ENCODE measurements at regions not wholly inside any gene's neighbourhood (a gene's known extent, or its start where the extent isn't known, plus 50 kb on each side); places are given as distances from the start of the nearest gene placed in this dataset.

- no peak for DNase-seq
Measured at GRCh38 chr1:224850446-224850845, 79.0 kb upstream of the DNAH14 start.

GRCh38 chr1:224851210-224851847 is 78.1 kb upstream of the DNAH14 start:
- DNase-seq: peak; percentile 55

- DNase-seq: no peak
Measured at GRCh38 chr1:224851848-224852261, 77.6 kb upstream of the DNAH14 start.

GRCh38 chr1:224852901-224853568 is 76.4 kb upstream of the DNAH14 start:
- DNase-seq: no peak

- DNase-seq: no peak
Measured at GRCh38 chr1:224856973-224857372, 72.5 kb upstream of the DNAH14 start.

GRCh38 chr1:224859651-224860050 is 69.8 kb upstream of the DNAH14 start:
- DNase-seq: no peak

GRCh38 chr1:224860488-224861338 is 68.8 kb upstream of the DNAH14 start:
- DNase-seq: no peak

GRCh38 chr1:224861339-224861716 is 68.1 kb upstream of the DNAH14 start:
- no peak for DNase-seq

- DNase-seq: no peak
Measured at GRCh38 chr1:224863486-224863885, 66.0 kb upstream of the DNAH14 start.

GRCh38 chr1:224864006-224864405 is 65.5 kb upstream of the DNAH14 start:
- no peak for DNase-seq

- no peak for DNase-seq
Measured at GRCh38 chr1:224865510-224865909, 64.0 kb upstream of the DNAH14 start.

- DNase-seq: no peak
Measured at GRCh38 chr1:224866940-224867339, 62.5 kb upstream of the DNAH14 start.

- no peak for DNase-seq
Measured at GRCh38 chr1:224867715-224868114, 61.8 kb upstream of the DNAH14 start.

- DNase-seq: no peak
Measured at GRCh38 chr1:224872832-224873433, 56.5 kb upstream of the DNAH14 start.

GRCh38 chr1:224873434-224874369 is 55.8 kb upstream of the DNAH14 start:
- no peak for DNase-seq

GRCh38 chr1:224874775-224875174 is 54.7 kb upstream of the DNAH14 start:
- no peak for DNase-seq

- DNase-seq: no peak
Measured at GRCh38 chr1:224879162-224879803, 50.2 kb upstream of the DNAH14 start.
